SU-DHL-6 (cell line): ENCODE measurements at regions not wholly inside any gene's neighbourhood (a gene's known extent, or its start where the extent isn't known, plus 50 kb on each side); places are given as distances from the start of the nearest gene placed in this dataset.

Source experiments
- EZH2phosphoT487 ChIP-seq: fragments of 200-600 bp; sonication (generic), shearing (Covaris generic); conservative IDR thresholded peaks from 2 replicates; pipeline ENCODE4 v1.6.1; 2018; ENCODE audit warnings: mild to moderate bottlenecking, antibody characterized with exemption, low read length, moderate library complexity, mixed read lengths
- TF ChIP-seq, protein P1 (sequence below): fragments of 200-600 bp; sonication (generic); IDR thresholded peaks from one replicate; pipeline ENCODE4 v1.5.1; 2017; ENCODE audit warnings: antibody characterized with exemption, mild to moderate bottlenecking, low read length, moderate library complexity; ENCODE audit not compliant: insufficient read depth, poor library complexity, severe bottlenecking

DNA sequence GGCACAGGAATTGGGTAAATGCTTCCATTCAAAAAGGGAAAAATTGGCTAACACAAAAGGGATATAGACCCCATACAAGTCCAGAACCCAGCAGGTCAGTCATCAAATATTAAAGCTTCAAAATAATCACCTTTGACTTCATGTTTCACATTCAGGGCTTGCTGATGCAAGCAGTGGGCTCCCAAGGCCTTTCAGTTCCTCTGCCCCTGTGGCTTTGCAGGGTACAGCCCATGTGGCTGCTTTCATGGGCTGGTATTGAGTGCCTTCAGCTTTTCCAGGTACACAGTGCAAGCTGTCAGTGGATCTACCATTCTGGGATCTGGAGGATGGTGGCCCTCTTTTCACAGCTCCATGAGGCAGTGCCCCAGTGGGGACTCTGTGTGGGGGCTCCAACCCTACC, 253.0 kb downstream of the TECRL start:
- TF ChIP-seq, protein P1, sequence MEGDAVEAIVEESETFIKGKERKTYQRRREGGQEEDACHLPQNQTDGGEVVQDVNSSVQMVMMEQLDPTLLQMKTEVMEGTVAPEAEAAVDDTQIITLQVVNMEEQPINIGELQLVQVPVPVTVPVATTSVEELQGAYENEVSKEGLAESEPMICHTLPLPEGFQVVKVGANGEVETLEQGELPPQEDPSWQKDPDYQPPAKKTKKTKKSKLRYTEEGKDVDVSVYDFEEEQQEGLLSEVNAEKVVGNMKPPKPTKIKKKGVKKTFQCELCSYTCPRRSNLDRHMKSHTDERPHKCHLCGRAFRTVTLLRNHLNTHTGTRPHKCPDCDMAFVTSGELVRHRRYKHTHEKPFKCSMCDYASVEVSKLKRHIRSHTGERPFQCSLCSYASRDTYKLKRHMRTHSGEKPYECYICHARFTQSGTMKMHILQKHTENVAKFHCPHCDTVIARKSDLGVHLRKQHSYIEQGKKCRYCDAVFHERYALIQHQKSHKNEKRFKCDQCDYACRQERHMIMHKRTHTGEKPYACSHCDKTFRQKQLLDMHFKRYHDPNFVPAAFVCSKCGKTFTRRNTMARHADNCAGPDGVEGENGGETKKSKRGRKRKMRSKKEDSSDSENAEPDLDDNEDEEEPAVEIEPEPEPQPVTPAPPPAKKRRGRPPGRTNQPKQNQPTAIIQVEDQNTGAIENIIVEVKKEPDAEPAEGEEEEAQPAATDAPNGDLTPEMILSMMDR, result no peak
- TF ChIP-seq EZH2phosphoT487, result no peak
